ENCODE measurements at regions not wholly inside any gene's neighbourhood (a gene's known extent, or its start where the extent isn't known, plus 50 kb on each side); places are given as distances from the start of the nearest gene placed in this dataset.

DNA sequence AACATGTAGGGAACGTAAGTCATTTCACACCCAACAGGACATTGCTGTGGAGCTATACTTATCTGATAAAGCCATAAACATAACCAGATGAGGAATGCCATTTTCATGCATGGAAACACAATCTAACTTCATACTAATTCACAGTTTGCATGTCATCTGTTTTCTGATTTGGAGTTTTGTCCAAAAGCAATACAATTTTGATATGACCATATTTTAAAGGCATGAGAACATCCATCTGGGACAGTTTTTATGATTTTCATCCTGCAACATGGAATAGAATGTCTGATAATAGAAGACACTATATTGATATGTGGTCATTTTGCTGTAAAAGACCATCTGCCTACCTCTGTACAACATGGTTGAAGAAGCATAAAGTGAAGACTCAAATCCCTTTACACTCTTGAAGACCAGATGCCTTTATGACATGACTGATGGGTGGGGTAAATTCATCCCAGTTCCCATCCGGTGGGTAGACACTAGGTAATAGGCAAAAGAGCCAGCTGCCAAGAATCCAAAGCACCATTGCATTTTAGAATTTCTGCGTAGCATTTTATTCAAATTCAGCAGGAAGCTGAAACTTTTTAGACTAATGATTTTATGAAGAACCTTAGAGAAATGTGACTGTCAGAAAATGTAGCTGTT is 309.8 kb downstream of the LMO7 start:
- DNase-seq (ENCODE audit: low spot score): no peak

DNA sequence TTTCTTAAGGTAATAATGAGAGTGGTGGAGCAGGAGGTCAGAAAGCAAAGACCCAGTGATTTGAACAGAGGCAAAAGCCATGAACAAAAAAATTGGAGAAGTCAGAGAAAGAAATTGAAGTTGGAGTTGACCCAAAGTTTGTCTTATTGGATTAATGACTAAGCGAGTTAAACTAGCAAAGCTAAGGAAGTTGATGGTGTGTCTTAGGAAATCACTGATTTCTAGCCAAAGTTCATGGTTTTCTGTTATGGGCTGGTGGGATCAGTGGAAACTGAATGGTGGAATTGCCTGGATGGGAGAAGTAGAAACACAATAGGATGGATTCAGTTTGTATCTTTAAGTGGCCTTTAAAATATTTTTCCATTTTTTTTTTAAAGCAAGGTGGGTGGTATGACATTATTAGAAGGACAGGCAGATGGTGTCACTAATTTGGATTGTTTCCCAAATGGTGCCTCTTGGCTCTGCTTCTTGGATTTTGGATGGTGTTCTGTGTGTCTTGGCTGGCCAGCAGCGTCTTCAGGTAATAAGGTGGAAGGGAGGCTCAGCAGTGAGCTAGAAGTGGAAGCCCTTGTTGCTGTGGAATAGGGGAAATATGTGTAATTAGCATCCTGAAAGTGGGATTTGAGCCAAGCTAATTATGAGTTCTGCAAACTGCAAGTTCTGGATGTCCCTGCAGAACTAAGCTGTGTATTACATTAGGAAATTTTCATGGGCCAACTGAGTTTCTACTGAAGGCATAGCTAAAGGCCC is 302.9 kb downstream of the LMO7 start:
- no peak for DNase-seq (ENCODE audit: low spot score)

DNA sequence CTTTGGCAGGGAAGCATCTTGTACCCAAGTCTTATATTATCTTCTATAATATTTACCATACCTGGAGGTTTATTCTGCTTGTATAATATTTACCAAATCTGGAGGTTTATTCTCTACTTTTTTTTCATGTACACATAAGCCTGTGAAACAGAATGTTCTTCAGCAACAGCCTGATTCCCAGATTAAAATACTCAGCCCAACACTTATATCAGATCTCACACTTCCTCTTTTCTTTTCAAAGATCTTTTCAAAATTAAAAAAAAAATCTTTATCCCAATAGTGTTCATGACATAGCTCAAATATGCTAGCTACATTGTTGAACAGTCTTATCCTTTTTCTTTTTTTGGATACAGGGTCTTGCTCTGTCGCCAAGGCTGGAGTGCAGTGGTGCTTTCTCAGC is 300.7 kb downstream of the LMO7 start:
- no peak for DNase-seq (ENCODE audit: low spot score)

DNA sequence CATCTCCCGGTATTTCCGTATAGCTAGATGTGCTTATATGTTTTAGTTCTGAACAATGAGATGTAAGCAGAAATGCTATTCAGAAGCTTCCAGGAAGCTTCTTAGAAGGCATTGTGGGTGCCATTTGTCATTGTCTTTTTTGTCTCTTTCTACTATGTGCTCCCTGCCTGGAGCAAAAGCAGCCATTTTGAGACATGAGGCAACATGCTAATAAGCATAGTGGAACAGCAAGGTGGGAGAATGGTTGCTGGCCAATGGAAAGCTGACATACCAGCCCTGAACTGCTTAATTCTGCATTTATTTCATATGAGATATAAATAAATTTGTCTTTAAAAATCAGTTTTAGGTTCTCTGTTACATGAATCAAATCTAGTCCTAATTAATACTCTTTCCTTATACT is 299.7 kb downstream of the LMO7 start:
- DNase-seq (ENCODE audit: low spot score): no peak

DNA sequence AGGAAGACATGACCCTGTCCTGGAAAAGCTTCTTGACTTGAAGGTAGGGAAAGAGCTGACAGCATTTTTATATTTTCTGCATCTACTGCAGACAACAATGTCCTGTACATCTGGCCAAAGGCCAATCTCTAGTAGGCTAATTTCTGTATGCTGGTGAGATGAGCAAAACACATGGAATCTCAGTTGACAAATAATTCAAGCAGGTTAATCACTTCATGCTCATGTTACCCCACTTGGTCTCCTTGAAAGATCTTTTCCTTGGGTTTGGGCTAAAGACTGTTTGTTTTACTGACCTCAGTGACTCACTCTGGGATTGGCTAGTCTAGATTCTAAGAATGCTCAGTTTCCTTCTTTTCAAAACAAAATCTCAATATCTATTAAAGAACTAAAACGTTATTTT is 298.8 kb downstream of the LMO7 start:
- DNase-seq (ENCODE audit: low spot score): no peak

DNA sequence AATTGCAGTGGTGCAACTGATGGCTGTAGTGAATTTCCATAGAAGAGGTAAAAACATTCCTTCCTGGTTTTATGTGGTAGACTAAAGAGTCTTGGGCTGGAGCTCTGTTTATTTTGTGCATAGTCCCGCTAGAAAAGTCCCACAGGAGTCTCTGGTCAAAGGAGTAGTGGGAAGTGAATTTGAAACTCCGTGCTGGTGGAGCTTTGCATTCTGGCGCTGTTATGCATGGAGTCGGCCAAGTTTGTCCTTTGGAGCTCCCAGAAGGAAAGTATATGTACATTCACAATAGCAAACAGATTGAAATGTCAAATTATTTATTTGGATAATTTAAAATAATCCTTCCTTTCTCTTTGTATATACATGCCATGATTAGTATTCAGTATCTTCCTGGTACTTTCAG is 296.5 kb downstream of the LMO7 start:
- DNase-seq (ENCODE audit: low spot score): no peak

DNA sequence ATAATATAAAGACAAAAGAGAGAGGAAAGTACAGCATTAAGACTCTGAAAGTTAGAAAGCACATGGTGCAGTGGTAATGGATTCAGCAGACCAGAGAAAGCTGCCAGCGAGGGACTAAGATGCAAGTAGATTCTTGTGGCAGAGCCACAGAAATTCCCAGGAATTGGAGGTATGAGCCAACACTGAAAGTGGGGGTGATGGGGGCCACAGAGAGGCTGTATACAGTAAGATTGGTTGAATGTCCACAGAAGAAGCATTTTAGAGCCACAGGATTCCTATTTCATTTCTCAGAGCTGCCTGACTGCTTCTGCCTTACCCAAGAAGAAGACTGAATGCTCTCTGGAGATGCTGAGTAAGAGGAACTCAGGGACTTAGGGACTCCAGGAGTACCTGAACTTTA is 295.0 kb downstream of the LMO7 start:
- no peak for DNase-seq (ENCODE audit: low spot score)

DNA sequence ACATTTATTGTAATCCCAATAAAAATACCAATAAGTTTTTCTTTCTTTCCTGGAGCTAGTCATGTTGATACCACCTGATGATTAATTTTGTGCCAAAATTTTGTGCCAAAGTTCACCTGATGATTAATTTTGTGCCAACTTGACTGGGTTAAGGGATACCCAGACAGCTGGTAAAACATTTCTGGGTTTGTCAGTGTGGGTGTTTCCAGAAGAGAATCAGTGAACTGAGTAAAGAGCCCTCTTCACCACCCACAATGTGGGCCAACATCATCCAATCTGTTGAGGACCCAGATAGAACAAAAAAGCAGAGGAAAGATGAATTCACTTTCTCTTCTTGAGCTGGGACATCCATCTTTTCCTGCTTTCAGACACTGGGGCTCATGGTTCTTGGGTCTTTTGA is 292.9 kb downstream of the LMO7 start:
- no peak for DNase-seq (ENCODE audit: low spot score)

DNA sequence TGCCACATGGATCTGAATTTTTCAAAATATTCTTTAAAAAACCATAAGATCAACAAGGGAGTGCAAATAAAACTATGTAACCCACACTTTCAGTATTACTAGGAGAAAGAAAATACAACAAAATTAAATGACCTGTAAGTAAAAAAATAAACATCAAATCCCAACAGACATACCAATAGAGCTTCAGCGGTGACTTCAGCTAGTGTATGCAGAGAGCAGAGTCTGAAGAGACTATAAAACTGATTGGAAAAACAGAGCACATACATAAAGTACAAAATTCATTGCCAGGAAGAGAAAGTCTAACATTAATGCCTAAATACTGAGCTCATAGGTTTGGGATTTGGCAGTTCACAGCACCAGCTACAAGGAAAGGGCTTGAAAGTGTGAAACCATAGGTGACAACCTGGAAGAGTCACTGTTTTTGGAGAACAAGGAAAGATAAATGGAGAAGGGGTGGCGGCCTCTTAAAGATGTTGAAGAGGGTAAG is 291.1 kb downstream of the LMO7 start:
- DNase-seq (ENCODE audit: low spot score): no peak

DNA sequence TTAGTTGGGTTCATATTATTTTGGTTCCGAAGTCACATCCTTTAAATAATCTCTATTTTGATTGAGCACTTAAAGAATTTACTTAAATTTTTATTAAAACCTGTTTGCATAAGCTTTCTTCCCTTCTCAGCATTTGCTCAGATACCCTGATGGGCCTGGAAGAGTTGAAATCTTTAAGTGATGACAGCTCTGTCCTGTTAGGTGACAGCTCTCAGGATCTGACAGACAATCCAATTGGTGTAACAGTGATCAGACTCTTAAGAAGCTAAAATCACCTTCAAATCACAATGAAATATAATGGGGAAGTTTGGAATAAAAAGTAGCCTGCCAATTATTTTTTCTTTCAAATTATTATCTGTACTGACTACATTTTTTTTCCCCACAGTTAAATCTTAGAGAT is 284.4 kb downstream of the LMO7 start:
- DNase-seq (ENCODE audit: low spot score): no peak

DNA sequence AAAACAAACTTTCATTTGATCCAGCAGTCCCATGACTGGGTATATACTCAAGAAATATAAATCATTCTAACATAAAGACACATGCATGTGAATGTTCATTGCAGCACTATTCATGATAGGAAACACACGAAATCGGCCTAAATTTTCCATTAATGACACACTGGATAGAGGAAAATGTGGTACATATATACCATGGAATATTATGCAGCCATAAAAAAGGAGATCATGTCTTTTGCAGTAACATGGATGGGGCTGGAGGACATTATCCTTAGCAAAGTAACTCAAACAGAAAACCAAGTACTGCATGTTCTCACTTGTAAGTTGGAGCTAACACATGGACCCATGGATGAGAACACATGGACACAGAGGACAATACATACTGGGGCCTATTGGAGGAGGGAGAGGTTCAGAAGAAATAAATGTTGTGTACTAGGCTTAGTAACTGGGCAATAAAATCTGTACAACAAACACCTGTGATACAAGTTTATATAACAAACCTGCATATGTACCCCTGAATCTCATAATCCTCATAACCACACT is 283.6 kb downstream of the LMO7 start:
- no peak for DNase-seq (ENCODE audit: low spot score)

DNA sequence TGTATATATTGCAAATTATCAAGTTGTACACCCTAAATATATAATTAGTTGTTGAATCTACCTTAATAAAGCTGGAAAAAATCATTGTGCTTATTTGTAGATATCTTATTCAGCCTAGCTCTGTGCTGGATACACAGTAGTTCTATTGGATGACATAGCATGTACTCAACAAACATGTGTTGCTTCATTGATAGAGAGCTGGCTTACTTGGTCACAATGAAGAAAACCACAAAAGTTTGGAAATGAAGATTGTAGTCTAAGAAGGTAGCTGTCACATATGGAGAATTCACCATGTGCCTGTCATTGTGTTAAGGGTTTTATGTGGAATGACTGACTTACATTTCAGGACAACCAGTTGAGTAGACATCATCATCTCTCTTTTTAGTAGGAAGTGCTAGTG is 278.9 kb downstream of the LMO7 start:
- no peak for DNase-seq (ENCODE audit: low spot score)

DNA sequence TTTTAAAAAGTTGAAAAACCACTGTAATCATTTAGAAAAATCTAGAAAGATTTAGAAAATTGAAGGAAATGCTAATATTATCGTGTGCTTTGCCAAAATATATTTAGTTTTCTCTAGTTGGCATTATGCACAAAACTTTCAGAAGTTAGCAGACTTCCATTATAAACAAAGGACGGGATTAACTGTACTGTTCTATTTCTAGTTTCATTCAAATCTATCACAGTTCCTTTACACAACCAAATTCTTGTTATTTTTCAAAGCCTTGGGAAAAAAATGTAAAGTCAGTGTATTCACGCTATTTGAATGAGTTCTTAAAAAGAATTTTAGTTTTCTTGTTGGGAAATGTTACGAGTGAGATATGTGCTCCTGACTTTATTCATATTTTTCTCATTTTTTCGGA is 277.8 kb downstream of the LMO7 start:
- no peak for DNase-seq (ENCODE audit: low spot score)

DNA sequence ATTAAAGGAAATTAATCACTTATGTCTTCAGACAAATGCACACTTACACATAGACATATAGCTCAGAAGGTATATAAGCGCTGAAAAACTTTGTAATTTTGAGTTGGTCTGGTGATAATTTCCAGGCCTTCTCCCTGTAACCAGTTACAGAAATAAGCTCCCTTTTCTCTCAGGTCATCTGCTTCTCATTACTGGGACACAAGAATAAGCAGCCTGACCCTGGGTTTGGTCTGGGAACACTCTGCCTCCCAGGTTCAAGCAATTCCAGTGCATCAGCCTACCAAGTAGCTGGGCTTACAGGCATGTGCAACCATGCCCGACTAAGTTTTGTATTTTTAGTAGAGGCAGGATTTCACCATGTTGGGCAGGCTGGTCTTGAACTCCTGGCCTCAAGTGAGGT is 274.5 kb downstream of the LMO7 start:
- DNase-seq (ENCODE audit: low spot score): no peak
